ENCODE measurements at regions not wholly inside any gene's neighbourhood (a gene's known extent, or its start where the extent isn't known, plus 50 kb on each side); places are given as distances from the start of the nearest gene placed in this dataset.

GRCh38 chr3:110456001-110456400 is 615.6 kb upstream of the NECTIN3 start:
- in situ Hi-C loops (cut with MboI) (no loop called here), intact Hi-C loops (cut with micrococcal nuclease; ENCODE audit: unreplicated experiment) (no loop called here)
- no peak overlapping the region for H3K4me2 ChIP-seq (ENCODE audit: control insufficient read depth, insufficient read depth)
- BruUV-seq (replicated peaks) = no TSS peak
- no peaks in the 10 kb centered on the region for H3K9me3 ChIP-seq (replicated peaks; ENCODE audit: control insufficient read depth, insufficient read depth, low read length)
- no peaks in the 10 kb centered on the region for H3K4me1 ChIP-seq (ENCODE audit: control insufficient read depth, insufficient read depth, low read length)
- no peaks in the 10 kb centered on the region for H4K20me1 ChIP-seq (ENCODE audit: control insufficient read depth, insufficient read depth)
- no peak overlapping the region for H3K4me3 ChIP-seq
- SMC1A ChIA-PET (ENCODE audit: uncharacterized antibody, unreplicated experiment) = interaction anchor here (0.7 kb wide), 1 partner anchor 17 kb away, joined by 3 read pairs; no protein-coding TSS in a partner anchor
- H3K79me2 ChIP-seq (ENCODE audit: control insufficient read depth, insufficient read depth, low read length) = no peaks in the 10 kb centered on the region
- no peak for FAIRE-seq
- RAD21 ChIA-PET (ENCODE audit: unreplicated experiment) = no interaction called here
- no peaks in the 10 kb centered on the region for H3K27me3 ChIP-seq (replicated peaks in 1 of 2; ENCODE audit: control insufficient read depth in 2 of 2, insufficient read depth in 2 of 2, low read length in 1 of 2)
- no peaks in the 10 kb centered on the region for H3K36me3 ChIP-seq (ENCODE audit: control insufficient read depth in 2 of 2, insufficient read depth in 2 of 2, low read length in 1 of 2)
- 0% methylated on average over 2 of the region's 2 CpGs for WGBS (ENCODE audit: insufficient coverage, insufficient replicate concordance, low lambda C conversion rate, missing lambda C conversion rate)
- POLR2A ChIA-PET = no interaction called here
- CTCF ChIA-PET = no interaction called here
- no peak for DNase-seq (ENCODE audit: low read depth, low spot score)
- ATAC-seq = no peak
- no peak overlapping the region for H2AFZ ChIP-seq (ENCODE audit: control insufficient read depth, low read depth, low read length)
- H3K27ac ChIP-seq (ENCODE audit: control insufficient read depth, insufficient read depth) = no peak overlapping the region
- TF ChIP-seq ATF7 (IDR thresholded peaks at IDR 0.05; ENCODE audit: low read depth) (no peak), ZNF217 (IDR thresholded peaks at IDR 0.05) (no peak), BHLHE40 (IDR thresholded peaks at IDR 0.05; ENCODE audit: borderline replicate concordance in 1 of 2, low read depth in 2 of 2, low read length in 1 of 2) (no peak)
- H3K9ac ChIP-seq (ENCODE audit: control insufficient read depth, insufficient read depth, low read length) = no peak overlapping the region

GRCh38 chr3:110456438-110457138 is 615.0 kb upstream of the NECTIN3 start:
- 2% methylated on average over 4 of the region's 4 CpGs for WGBS (ENCODE audit: insufficient coverage, insufficient replicate concordance, low lambda C conversion rate, missing lambda C conversion rate)
- ATAC-seq (no peak), DNase-seq (ENCODE audit: low read depth, low spot score) (no peak), FAIRE-seq (no peak)
- no peak overlapping the region for H3K4me2 ChIP-seq (ENCODE audit: control insufficient read depth, insufficient read depth)
- no peak overlapping the region for H3K27ac ChIP-seq (ENCODE audit: control insufficient read depth, insufficient read depth)
- POLR2A ChIA-PET = no interaction called here
- no peak overlapping the region for H3K9ac ChIP-seq (ENCODE audit: control insufficient read depth, insufficient read depth, low read length)
- CTCF ChIA-PET = no interaction called here
- in situ Hi-C loops (cut with MboI) = no loop called here
- BruUV-seq (replicated peaks) = no TSS peak
- H4K20me1 ChIP-seq (ENCODE audit: control insufficient read depth, insufficient read depth) = no peaks in the 10 kb centered on the region
- H3K4me1 ChIP-seq (ENCODE audit: control insufficient read depth, insufficient read depth, low read length) = no peaks in the 10 kb centered on the region
- intact Hi-C loops (cut with micrococcal nuclease; ENCODE audit: unreplicated experiment) = no loop called here
- no peak overlapping the region for H3K4me3 ChIP-seq
- H3K36me3 ChIP-seq (ENCODE audit: control insufficient read depth in 2 of 2, insufficient read depth in 2 of 2, low read length in 1 of 2) = no peaks in the 10 kb centered on the region
- H3K27me3 ChIP-seq (replicated peaks in 1 of 2; ENCODE audit: control insufficient read depth in 2 of 2, insufficient read depth in 2 of 2, low read length in 1 of 2) = no peaks in the 10 kb centered on the region
- SMC1A ChIA-PET (ENCODE audit: uncharacterized antibody, unreplicated experiment) = no interaction called here
- RAD21 ChIA-PET (ENCODE audit: unreplicated experiment) = no interaction called here
- no peaks in the 10 kb centered on the region for H3K9me3 ChIP-seq (replicated peaks; ENCODE audit: control insufficient read depth, insufficient read depth, low read length)
- no peaks in the 10 kb centered on the region for H3K79me2 ChIP-seq (ENCODE audit: control insufficient read depth, insufficient read depth, low read length)
- no peak overlapping the region for H2AFZ ChIP-seq (ENCODE audit: control insufficient read depth, low read depth, low read length)
- TF ChIP-seq KAT2A (conservative IDR thresholded peaks at IDR 0.05; ENCODE audit: control insufficient read depth, low read depth, low read length) (no peak), CHD2 (IDR thresholded peaks at IDR 0.05; ENCODE audit: borderline replicate concordance, low read depth, low read length) (no peak), PKNOX1 (IDR thresholded peaks at IDR 0.05) (no peak), RELB (IDR thresholded peaks at IDR 0.05; ENCODE audit: low read depth) (no peak), EP300 (IDR thresholded peaks at IDR 0.05; ENCODE audit: borderline replicate concordance in 1 of 2, control insufficient read depth in 1 of 2, low read depth in 2 of 2, low read length in 2 of 2) (no peak), POU2F2 (IDR thresholded peaks at IDR 0.05; ENCODE audit: borderline replicate concordance, low read depth, low read length) (no peak)
- TF ChIP-seq, protein P1, sequence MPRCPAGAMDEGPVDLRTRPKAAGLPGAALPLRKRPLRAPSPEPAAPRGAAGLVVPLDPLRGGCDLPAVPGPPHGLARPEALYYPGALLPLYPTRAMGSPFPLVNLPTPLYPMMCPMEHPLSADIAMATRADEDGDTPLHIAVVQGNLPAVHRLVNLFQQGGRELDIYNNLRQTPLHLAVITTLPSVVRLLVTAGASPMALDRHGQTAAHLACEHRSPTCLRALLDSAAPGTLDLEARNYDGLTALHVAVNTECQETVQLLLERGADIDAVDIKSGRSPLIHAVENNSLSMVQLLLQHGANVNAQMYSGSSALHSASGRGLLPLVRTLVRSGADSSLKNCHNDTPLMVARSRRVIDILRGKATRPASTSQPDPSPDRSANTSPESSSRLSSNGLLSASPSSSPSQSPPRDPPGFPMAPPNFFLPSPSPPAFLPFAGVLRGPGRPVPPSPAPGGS (IDR thresholded peaks at IDR 0.05; ENCODE audit: borderline replicate concordance, insufficient read depth, low read depth, low read length, poor library complexity, severe bottlenecking) = no peak
- TF ChIP-seq, protein P2, sequence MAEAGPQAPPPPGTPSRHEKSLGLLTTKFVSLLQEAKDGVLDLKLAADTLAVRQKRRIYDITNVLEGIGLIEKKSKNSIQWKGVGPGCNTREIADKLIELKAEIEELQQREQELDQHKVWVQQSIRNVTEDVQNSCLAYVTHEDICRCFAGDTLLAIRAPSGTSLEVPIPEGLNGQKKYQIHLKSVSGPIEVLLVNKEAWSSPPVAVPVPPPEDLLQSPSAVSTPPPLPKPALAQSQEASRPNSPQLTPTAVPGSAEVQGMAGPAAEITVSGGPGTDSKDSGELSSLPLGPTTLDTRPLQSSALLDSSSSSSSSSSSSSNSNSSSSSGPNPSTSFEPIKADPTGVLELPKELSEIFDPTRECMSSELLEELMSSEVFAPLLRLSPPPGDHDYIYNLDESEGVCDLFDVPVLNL (IDR thresholded peaks at IDR 0.05; ENCODE audit: low read depth, low read length) = no peak

All from GM12878 (cell line).